GM23338 (cell line): ENCODE measurements at regions not wholly inside any gene's neighbourhood (a gene's known extent, or its start where the extent isn't known, plus 50 kb on each side); places are given as distances from the start of the nearest gene placed in this dataset.

Source experiments
- CREB1 ChIP-seq: fragments of 250-450 bp; sonication (Bioruptor Pico); IDR thresholded peaks from 2 replicates; pipeline ENCODE4 v1.5.0; 2020; ENCODE audit warnings: low read depth, mild to moderate bottlenecking, moderate library complexity
- EZH2 ChIP-seq: fragments of 200-600 bp; sonication (generic); IDR thresholded peaks from one replicate; pipeline ENCODE4 v1.8.0; 2017; ENCODE audit warnings: antibody characterized with exemption, mild to moderate bottlenecking, low read depth; ENCODE audit not compliant: unreplicated experiment
- EZH2phosphoT487 ChIP-seq: fragments of 200-600 bp; sonication (generic); IDR thresholded peaks from one replicate; pipeline ENCODE4 v1.8.1; 2018; ENCODE audit warnings: antibody characterized with exemption; ENCODE audit not compliant: unreplicated experiment
- JUNB ChIP-seq: IDR thresholded peaks from one replicate; pipeline ENCODE4 v1.6.1; 2016; ENCODE audit warnings: antibody characterized with exemption; ENCODE audit not compliant: unreplicated experiment
- NANOG ChIP-seq: IDR thresholded peaks from 2 replicates; pipeline ENCODE4 v1.6.1; 2016; ENCODE audit warnings: antibody characterized with exemption, borderline replicate concordance
- POLR2AphosphoS5 ChIP-seq: IDR thresholded peaks from 2 replicates; pipeline ENCODE4 v1.6.1; 2016; ENCODE audit warnings: antibody characterized with exemption, low read depth
- STAT1 ChIP-seq: IDR thresholded peaks from one replicate; pipeline ENCODE4 v1.6.1; 2016; ENCODE audit warnings: antibody characterized with exemption; ENCODE audit not compliant: unreplicated experiment
- ZNF114 ChIP-seq: fragments of 250-450 bp; sonication (Bioruptor Pico); IDR thresholded peaks from 2 replicates; pipeline ENCODE4 v1.5.0; 2020; ENCODE audit warnings: mild to moderate bottlenecking, moderate library complexity
- ZNF331 ChIP-seq: fragments of 250-450 bp; sonication (Bioruptor Pico); IDR thresholded peaks from 2 replicates; pipeline ENCODE4 v1.5.0; 2020; ENCODE audit warnings: low read depth, mild to moderate bottlenecking, moderate library complexity
- TF ChIP-seq, protein P1 (sequence below): IDR thresholded peaks from one replicate; pipeline ENCODE4 v1.6.1; 2018; ENCODE audit warnings: antibody characterized with exemption; ENCODE audit not compliant: unreplicated experiment
- TF ChIP-seq, protein P2 (sequence below), 2 experiments: fragments of 200-600 bp in 1 of 2; sonication (generic) in 1 of 2; conservative IDR thresholded peaks; 2 replicates each; pipeline versions ENCODE4 v1.5.1 to v1.6.1; 2016 to 2017; ENCODE audit warnings: antibody characterized with exemption in 2 of 2, low read depth in 2 of 2, mild to moderate bottlenecking in 2 of 2, moderate library complexity in 1 of 2
- TF ChIP-seq, protein P3 (sequence below): IDR thresholded peaks from 2 replicates; pipeline ENCODE4 v1.6.1; 2016; ENCODE audit warnings: antibody characterized with exemption
- TF ChIP-seq, protein P4 (sequence below): fragments of 250-450 bp; sonication (Bioruptor Pico); IDR thresholded peaks from 2 replicates; pipeline ENCODE4 v1.5.0; 2020; ENCODE audit warnings: mild to moderate bottlenecking, moderate library complexity

DNA sequence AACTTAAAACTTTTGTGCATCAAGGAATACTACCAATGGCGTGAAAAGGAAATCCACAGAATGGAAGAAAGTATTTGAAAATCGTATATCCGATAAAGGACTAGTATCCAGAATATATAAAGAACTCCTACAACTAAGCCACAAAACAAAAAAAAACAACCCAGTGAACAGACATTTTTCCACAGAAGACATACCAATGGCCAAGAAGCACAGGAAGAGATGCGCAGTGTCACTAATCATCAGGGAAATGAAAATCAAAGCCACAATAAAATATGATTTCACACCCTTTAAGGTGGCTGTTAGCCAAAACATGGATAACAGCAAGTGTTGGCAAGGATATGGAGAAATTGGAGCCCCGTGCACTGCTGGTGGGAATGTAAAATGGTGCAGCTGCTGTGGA is 203.3 kb downstream of the SEC14L1 start:
- TF ChIP-seq, protein P1, sequence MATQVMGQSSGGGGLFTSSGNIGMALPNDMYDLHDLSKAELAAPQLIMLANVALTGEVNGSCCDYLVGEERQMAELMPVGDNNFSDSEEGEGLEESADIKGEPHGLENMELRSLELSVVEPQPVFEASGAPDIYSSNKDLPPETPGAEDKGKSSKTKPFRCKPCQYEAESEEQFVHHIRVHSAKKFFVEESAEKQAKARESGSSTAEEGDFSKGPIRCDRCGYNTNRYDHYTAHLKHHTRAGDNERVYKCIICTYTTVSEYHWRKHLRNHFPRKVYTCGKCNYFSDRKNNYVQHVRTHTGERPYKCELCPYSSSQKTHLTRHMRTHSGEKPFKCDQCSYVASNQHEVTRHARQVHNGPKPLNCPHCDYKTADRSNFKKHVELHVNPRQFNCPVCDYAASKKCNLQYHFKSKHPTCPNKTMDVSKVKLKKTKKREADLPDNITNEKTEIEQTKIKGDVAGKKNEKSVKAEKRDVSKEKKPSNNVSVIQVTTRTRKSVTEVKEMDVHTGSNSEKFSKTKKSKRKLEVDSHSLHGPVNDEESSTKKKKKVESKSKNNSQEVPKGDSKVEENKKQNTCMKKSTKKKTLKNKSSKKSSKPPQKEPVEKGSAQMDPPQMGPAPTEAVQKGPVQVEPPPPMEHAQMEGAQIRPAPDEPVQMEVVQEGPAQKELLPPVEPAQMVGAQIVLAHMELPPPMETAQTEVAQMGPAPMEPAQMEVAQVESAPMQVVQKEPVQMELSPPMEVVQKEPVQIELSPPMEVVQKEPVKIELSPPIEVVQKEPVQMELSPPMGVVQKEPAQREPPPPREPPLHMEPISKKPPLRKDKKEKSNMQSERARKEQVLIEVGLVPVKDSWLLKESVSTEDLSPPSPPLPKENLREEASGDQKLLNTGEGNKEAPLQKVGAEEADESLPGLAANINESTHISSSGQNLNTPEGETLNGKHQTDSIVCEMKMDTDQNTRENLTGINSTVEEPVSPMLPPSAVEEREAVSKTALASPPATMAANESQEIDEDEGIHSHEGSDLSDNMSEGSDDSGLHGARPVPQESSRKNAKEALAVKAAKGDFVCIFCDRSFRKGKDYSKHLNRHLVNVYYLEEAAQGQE: no peak
- TF ChIP-seq EZH2phosphoT487 (no peak), EZH2 (no peak), POLR2AphosphoS5 (no peak), CREB1 (CRISPR knock-in tag) (no peak), JUNB (no peak), ZNF114 (CRISPR knock-in tag) (no peak), NANOG (no peak), ZNF331 (CRISPR knock-in tag) (no peak), STAT1 (no peak)
- TF ChIP-seq, protein P2, sequence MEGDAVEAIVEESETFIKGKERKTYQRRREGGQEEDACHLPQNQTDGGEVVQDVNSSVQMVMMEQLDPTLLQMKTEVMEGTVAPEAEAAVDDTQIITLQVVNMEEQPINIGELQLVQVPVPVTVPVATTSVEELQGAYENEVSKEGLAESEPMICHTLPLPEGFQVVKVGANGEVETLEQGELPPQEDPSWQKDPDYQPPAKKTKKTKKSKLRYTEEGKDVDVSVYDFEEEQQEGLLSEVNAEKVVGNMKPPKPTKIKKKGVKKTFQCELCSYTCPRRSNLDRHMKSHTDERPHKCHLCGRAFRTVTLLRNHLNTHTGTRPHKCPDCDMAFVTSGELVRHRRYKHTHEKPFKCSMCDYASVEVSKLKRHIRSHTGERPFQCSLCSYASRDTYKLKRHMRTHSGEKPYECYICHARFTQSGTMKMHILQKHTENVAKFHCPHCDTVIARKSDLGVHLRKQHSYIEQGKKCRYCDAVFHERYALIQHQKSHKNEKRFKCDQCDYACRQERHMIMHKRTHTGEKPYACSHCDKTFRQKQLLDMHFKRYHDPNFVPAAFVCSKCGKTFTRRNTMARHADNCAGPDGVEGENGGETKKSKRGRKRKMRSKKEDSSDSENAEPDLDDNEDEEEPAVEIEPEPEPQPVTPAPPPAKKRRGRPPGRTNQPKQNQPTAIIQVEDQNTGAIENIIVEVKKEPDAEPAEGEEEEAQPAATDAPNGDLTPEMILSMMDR (conservative IDR thresholded peaks at IDR 0.05; ENCODE audit: low read depth in 2 of 2): no peak
- TF ChIP-seq, protein P3, sequence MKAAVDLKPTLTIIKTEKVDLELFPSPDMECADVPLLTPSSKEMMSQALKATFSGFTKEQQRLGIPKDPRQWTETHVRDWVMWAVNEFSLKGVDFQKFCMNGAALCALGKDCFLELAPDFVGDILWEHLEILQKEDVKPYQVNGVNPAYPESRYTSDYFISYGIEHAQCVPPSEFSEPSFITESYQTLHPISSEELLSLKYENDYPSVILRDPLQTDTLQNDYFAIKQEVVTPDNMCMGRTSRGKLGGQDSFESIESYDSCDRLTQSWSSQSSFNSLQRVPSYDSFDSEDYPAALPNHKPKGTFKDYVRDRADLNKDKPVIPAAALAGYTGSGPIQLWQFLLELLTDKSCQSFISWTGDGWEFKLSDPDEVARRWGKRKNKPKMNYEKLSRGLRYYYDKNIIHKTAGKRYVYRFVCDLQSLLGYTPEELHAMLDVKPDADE: no peak
- TF ChIP-seq, protein P4, sequence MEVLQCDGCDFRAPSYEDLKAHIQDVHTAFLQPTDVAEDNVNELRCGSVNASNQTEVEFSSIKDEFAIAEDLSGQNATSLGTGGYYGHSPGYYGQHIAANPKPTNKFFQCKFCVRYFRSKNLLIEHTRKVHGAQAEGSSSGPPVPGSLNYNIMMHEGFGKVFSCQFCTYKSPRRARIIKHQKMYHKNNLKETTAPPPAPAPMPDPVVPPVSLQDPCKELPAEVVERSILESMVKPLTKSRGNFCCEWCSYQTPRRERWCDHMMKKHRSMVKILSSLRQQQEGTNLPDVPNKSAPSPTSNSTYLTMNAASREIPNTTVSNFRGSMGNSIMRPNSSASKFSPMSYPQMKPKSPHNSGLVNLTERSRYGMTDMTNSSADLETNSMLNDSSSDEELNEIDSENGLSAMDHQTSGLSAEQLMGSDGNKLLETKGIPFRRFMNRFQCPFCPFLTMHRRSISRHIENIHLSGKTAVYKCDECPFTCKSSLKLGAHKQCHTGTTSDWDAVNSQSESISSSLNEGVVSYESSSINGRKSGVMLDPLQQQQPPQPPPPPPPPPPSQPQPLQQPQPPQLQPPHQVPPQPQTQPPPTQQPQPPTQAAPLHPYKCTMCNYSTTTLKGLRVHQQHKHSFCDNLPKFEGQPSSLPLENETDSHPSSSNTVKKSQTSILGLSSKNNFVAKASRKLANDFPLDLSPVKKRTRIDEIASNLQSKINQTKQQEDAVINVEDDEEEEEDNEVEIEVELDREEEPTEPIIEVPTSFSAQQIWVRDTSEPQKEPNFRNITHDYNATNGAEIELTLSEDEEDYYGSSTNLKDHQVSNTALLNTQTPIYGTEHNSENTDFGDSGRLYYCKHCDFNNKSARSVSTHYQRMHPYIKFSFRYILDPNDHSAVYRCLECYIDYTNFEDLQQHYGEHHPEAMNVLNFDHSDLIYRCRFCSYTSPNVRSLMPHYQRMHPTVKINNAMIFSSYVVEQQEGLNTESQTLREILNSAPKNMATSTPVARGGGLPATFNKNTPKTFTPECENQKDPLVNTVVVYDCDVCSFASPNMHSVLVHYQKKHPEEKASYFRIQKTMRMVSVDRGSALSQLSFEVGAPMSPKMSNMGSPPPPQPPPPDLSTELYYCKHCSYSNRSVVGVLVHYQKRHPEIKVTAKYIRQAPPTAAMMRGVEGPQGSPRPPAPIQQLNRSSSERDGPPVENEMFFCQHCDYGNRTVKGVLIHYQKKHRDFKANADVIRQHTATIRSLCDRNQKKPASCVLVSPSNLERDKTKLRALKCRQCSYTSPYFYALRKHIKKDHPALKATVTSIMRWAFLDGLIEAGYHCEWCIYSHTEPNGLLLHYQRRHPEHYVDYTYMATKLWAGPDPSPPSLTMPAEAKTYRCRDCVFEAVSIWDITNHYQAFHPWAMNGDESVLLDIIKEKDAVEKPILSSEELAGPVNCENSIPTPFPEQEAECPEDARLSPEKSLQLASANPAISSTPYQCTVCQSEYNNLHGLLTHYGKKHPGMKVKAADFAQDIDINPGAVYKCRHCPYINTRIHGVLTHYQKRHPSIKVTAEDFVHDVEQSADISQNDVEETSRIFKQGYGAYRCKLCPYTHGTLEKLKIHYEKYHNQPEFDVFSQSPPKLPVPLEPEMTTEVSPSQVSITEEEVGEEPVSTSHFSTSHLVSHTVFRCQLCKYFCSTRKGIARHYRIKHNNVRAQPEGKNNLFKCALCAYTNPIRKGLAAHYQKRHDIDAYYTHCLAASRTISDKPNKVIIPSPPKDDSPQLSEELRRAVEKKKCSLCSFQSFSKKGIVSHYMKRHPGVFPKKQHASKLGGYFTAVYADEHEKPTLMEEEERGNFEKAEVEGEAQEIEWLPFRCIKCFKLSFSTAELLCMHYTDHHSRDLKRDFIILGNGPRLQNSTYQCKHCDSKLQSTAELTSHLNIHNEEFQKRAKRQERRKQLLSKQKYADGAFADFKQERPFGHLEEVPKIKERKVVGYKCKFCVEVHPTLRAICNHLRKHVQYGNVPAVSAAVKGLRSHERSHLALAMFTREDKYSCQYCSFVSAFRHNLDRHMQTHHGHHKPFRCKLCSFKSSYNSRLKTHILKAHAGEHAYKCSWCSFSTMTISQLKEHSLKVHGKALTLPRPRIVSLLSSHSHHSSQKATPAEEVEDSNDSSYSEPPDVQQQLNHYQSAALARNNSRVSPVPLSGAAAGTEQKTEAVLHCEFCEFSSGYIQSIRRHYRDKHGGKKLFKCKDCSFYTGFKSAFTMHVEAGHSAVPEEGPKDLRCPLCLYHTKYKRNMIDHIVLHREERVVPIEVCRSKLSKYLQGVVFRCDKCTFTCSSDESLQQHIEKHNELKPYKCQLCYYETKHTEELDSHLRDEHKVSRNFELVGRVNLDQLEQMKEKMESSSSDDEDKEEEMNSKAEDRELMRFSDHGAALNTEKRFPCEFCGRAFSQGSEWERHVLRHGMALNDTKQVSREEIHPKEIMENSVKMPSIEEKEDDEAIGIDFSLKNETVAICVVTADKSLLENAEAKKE (CRISPR knock-in tag): no peak
